ENCODE measurements at regions not wholly inside any gene's neighbourhood (a gene's known extent, or its start where the extent isn't known, plus 50 kb on each side); places are given as distances from the start of the nearest gene placed in this dataset.

GRCh38 chr13:56134524-56134923 is 1006.2 kb upstream of the PRR20A start:
- TF ChIP-seq CTCF (conservative IDR thresholded peaks at IDR 0.05 in 1 of 2, IDR thresholded peaks at IDR 0.05 in 1 of 2; ENCODE audit: low read depth in 1 of 2, low read length in 2 of 2) (no peak), EZH2 (IDR thresholded peaks at IDR 0.05; ENCODE audit: low read length, missing control alignments) (no peak)
- no peaks in the 10 kb centered on the region for H3K27me3 ChIP-seq (ENCODE audit: control insufficient read depth, insufficient read depth, low read length)
- no peaks in the 10 kb centered on the region for H3K36me3 ChIP-seq (ENCODE audit: control insufficient read depth, insufficient read depth, low read length)
- H2AFZ ChIP-seq (ENCODE audit: low read length) = no peak overlapping the region
- no peak overlapping the region for H3K4me3 ChIP-seq (replicated peaks in 1 of 4; ENCODE audit: control extremely low read depth in 1 of 4, insufficient read depth in 1 of 4, low read depth in 3 of 4, low read length in 4 of 4)
- no peak overlapping the region for H3K4me2 ChIP-seq (ENCODE audit: extremely low read depth, insufficient read depth, low read length)
- no peaks in the 10 kb centered on the region for H4K20me1 ChIP-seq (ENCODE audit: control insufficient read depth, extremely low read depth, insufficient read depth, low read length)
- no peak overlapping the region for H3K9ac ChIP-seq (ENCODE audit: insufficient read depth, low read length)
- H3K4me1 ChIP-seq (ENCODE audit: control insufficient read depth, extremely low read depth, insufficient read depth, low read length) = no peaks in the 10 kb centered on the region
- no peaks in the 10 kb centered on the region for H3K9me3 ChIP-seq (ENCODE audit: control insufficient read depth, insufficient read depth, low read depth, low read length)
- H3K27ac ChIP-seq (ENCODE audit: insufficient read depth, low read length) = no peak overlapping the region
- no peak for DNase-seq (ENCODE audit: low read depth in 2 of 2)
- no peaks in the 10 kb centered on the region for H3K79me2 ChIP-seq (ENCODE audit: control insufficient read depth, insufficient read depth, low read length)

GRCh38 chr13:56166864-56167263 is 973.9 kb upstream of the PRR20A start:
- Histone ChIP-seq H2AFZ (ENCODE audit: low read length) (no peak overlapping the region), H3K36me3 (ENCODE audit: control insufficient read depth, insufficient read depth, low read length) (no peaks in the 10 kb centered on the region)
- TF ChIP-seq CTCF (conservative IDR thresholded peaks at IDR 0.05 in 1 of 2, IDR thresholded peaks at IDR 0.05 in 1 of 2; ENCODE audit: low read depth in 1 of 2, low read length in 2 of 2) (no peak), EZH2 (IDR thresholded peaks at IDR 0.05; ENCODE audit: low read length, missing control alignments) (no peak)

GRCh38 chr13:56168581-56168980 is 972.1 kb upstream of the PRR20A start:
- Histone ChIP-seq H4K20me1 (ENCODE audit: control insufficient read depth, extremely low read depth, insufficient read depth, low read length) (no peaks in the 10 kb centered on the region), H3K79me2 (ENCODE audit: control insufficient read depth, insufficient read depth, low read length) (no peaks in the 10 kb centered on the region), H3K4me3 (replicated peaks in 1 of 4; ENCODE audit: control extremely low read depth in 1 of 4, insufficient read depth in 1 of 4, low read depth in 3 of 4, low read length in 4 of 4) (no peak overlapping the region), H3K4me2 (ENCODE audit: extremely low read depth, insufficient read depth, low read length) (no peak overlapping the region), H3K36me3 (ENCODE audit: control insufficient read depth, insufficient read depth, low read length) (no peaks in the 10 kb centered on the region), H3K9me3 (ENCODE audit: control insufficient read depth, insufficient read depth, low read depth, low read length) (no peaks in the 10 kb centered on the region), H3K9ac (ENCODE audit: insufficient read depth, low read length) (no peak overlapping the region), H3K27ac (ENCODE audit: insufficient read depth, low read length) (no peak overlapping the region), H2AFZ (ENCODE audit: low read length) (no peak overlapping the region), H3K4me1 (ENCODE audit: control insufficient read depth, extremely low read depth, insufficient read depth, low read length) (no peaks in the 10 kb centered on the region), H3K27me3 (ENCODE audit: control insufficient read depth, insufficient read depth, low read length) (no peaks in the 10 kb centered on the region)
- no peak for DNase-seq (ENCODE audit: low read depth in 2 of 2)
- TF ChIP-seq CTCF (conservative IDR thresholded peaks at IDR 0.05 in 1 of 2, IDR thresholded peaks at IDR 0.05 in 1 of 2; ENCODE audit: low read depth in 1 of 2, low read length in 2 of 2) (no peak), EZH2 (IDR thresholded peaks at IDR 0.05; ENCODE audit: low read length, missing control alignments) (no peak)

More at GRCh38 chr13:56166864-56167263, 973.9 kb upstream of the PRR20A start:
- no peak overlapping the region for H3K4me3 ChIP-seq (replicated peaks in 1 of 4; ENCODE audit: control extremely low read depth in 1 of 4, insufficient read depth in 1 of 4, low read depth in 3 of 4, low read length in 4 of 4)
- H4K20me1 ChIP-seq (ENCODE audit: control insufficient read depth, extremely low read depth, insufficient read depth, low read length) = no peaks in the 10 kb centered on the region
- H3K27ac ChIP-seq (ENCODE audit: insufficient read depth, low read length) = no peak overlapping the region
- H3K27me3 ChIP-seq (ENCODE audit: control insufficient read depth, insufficient read depth, low read length) = no peaks in the 10 kb centered on the region
- no peak overlapping the region for H3K4me2 ChIP-seq (ENCODE audit: extremely low read depth, insufficient read depth, low read length)
- no peaks in the 10 kb centered on the region for H3K9me3 ChIP-seq (ENCODE audit: control insufficient read depth, insufficient read depth, low read depth, low read length)
- no peak overlapping the region for H3K9ac ChIP-seq (ENCODE audit: insufficient read depth, low read length)
- DNase-seq (ENCODE audit: low read depth in 2 of 2) = no peak
- H3K79me2 ChIP-seq (ENCODE audit: control insufficient read depth, insufficient read depth, low read length) = no peaks in the 10 kb centered on the region
- H3K4me1 ChIP-seq (ENCODE audit: control insufficient read depth, extremely low read depth, insufficient read depth, low read length) = no peaks in the 10 kb centered on the region
